ENCODE measurements at regions not wholly inside any gene's neighbourhood (a gene's known extent, or its start where the extent isn't known, plus 50 kb on each side); places are given as distances from the start of the nearest gene placed in this dataset.

GRCh38 chr14:49986343-49987014, 93.6 kb downstream of the ARF6 start:
- Histone ChIP-seq H3K4me1 (peaks cover 9% of the 10 kb centered on the region), H3K4me3 (no peak overlapping the region), H3K27me3 (no peaks in the 10 kb centered on the region), H3K27ac (peak overlapping the region; percentile 75), H3K36me3 (no peaks in the 10 kb centered on the region), H3K9me3 (no peaks in the 10 kb centered on the region)
- intact Hi-C loops (cut with DNase I), result loop anchor here (10.0 kb wide), 1 partner anchor 48 kb away; no protein-coding TSS in a partner anchor
- no peak for TF ChIP-seq CTCF (IDR thresholded peaks at IDR 0.05)
- DNase-seq (ENCODE audit: extremely low spot score in 2 of 2), result no peak

DNA sequence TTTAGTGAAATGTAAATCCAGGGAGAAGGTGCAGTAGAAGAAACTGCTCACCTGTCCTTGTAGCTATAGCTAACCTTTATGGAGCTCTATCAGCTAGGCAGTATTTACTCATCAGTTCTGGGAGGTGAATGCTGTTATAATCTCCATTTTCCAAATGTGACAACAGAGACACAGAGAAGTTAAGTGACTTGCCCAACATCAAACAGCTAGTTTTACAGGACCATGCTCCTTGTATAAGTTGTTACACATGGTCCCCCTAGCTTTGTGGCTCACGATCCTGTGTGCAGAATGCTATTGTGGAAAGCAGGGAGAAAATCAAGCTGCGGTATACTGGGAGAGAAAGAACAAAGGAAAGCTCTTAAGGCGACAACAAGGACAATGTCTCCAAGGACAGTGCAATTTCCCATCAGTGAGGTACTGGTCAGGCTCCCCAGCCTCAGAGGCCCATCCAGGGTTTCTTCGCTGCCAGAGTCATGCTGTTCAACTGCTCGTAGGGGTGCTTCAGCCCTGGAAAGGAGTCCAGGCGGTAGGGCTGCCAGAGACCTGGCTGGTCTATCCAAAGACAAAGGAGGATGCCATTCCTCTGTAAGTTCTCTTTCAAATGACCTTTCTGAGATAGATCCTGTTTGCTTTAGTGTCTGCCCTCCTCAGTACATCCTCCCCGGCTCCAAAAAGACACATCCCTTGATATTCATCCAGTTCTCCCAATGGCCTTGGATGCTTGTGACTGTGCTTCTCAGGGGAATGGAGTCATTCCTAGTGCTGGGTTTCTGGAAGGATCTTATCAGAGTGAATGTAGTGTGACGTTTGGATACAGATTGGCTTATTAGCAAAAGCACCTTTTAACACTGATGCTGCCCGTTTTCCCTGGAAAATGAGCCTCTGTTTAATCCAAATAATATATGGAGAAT, 95.5 kb downstream of the ARF6 start:
- Histone ChIP-seq H3K36me3 (no peaks in the 10 kb centered on the region), H3K9me3 (no peaks in the 10 kb centered on the region), H3K27ac (peak overlapping the region; percentile 75), H3K4me1 (peaks cover 9% of the 10 kb centered on the region), H3K27me3 (no peaks in the 10 kb centered on the region), H3K4me3 (no peak overlapping the region)
- no peak for DNase-seq (ENCODE audit: extremely low spot score in 2 of 2)
- TF ChIP-seq POLR2A (IDR thresholded peaks at IDR 0.05), result no peak
- no peak for TF ChIP-seq POLR2AphosphoS5 (IDR thresholded peaks at IDR 0.05; ENCODE audit: insufficient read depth in 1 of 2, low read depth in 1 of 2)
- TF ChIP-seq CTCF (IDR thresholded peaks at IDR 0.05), result no peak
- intact Hi-C loops (cut with DNase I), result loop anchor here (10.0 kb wide), 1 partner anchor 46 kb away; no protein-coding TSS in a partner anchor

DNA sequence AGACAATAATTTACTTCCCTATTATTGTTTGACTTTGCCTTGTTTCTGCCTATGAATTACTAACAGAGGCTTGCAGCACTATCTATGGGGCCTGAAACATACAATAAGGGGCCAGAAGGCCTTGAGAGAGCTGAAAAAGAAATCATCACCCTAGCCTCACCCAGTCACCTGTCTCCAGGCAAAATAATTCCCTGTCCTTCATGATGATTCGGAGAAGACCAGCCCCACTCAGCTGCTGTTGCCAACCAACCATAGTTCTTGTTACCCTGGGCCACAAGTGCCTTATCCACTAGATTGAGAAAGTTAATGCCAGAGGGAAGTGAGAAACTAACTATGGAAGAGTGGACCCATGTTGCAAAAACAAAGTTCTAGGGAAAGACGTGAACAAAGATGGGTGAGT, 97.1 kb downstream of the ARF6 start:
- peaks cover 9% of the 10 kb centered on the region for H3K4me1 ChIP-seq
- no peaks in the 10 kb centered on the region for H3K27me3 ChIP-seq
- intact Hi-C loops (cut with DNase I), result loop anchor here (10.0 kb wide), 1 partner anchor 45 kb away; no protein-coding TSS in a partner anchor
- TF ChIP-seq CTCF (IDR thresholded peaks at IDR 0.05) (no peak), POLR2AphosphoS5 (IDR thresholded peaks at IDR 0.05; ENCODE audit: insufficient read depth in 1 of 2, low read depth in 1 of 2) (no peak), POLR2A (IDR thresholded peaks at IDR 0.05) (no peak)
- no peak overlapping the region for H3K4me3 ChIP-seq
- no peaks in the 10 kb centered on the region for H3K9me3 ChIP-seq
- H3K27ac ChIP-seq, result no peak overlapping the region
- H3K36me3 ChIP-seq, result no peaks in the 10 kb centered on the region
- DNase-seq (ENCODE audit: extremely low spot score in 2 of 2), result no peak

DNA sequence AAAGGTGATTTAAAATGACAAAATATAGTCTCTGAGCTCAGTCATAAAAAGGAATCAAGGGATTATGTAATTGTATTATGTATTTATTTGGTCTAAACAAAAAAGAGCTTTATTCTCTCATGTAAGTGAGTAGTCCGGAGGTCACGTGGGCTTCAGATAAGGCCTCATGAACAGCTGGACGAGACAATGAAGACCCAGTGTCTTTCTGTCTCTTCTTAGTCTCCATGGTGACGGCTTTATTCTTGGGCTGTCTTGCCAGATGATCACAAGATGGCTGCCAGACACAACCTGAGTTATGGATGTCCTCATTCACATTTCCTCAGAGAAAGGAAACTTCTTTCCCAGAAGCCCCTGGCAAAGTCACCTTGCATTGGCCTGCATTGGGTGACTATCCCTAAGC, 98.6 kb downstream of the ARF6 start:
- no peak for TF ChIP-seq CTCF (IDR thresholded peaks at IDR 0.05)
- no peak for TF ChIP-seq POLR2A (IDR thresholded peaks at IDR 0.05)
- TF ChIP-seq POLR2AphosphoS5 (IDR thresholded peaks at IDR 0.05; ENCODE audit: insufficient read depth in 1 of 2, low read depth in 1 of 2), result no peak
- no peak overlapping the region for H3K4me3 ChIP-seq
- no peak for DNase-seq (ENCODE audit: extremely low spot score in 2 of 2)
- H3K27ac ChIP-seq, result no peak overlapping the region
- no peaks in the 10 kb centered on the region for H3K36me3 ChIP-seq
- no peaks in the 10 kb centered on the region for H3K9me3 ChIP-seq
- H3K27me3 ChIP-seq, result no peaks in the 10 kb centered on the region
- H3K4me1 ChIP-seq, result peaks cover 9% of the 10 kb centered on the region
- intact Hi-C loops (cut with DNase I), result no loop called here

DNA sequence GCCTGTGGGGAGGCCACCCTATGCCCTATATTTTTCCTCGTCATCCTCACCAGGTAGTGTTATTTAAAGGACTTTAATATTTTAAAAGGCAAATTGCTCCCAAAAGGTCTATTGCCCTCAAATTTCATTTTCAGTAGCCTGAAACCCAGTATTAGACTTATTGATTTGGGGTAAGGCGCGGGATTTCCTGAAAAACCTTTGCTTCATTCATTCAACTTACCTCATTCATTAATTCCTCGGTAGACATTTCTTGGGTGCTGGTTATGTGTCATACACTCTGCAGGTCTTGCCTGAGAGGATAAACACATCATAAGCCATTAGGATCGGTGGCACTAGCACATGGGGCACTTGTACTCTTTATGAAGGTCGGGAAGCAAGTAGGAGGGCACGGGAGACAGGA, 99.2 kb downstream of the ARF6 start:
- Histone ChIP-seq H3K4me3 (no peak overlapping the region), H3K27me3 (no peaks in the 10 kb centered on the region), H3K27ac (no peak overlapping the region), H3K9me3 (no peaks in the 10 kb centered on the region), H3K4me1 (peaks cover 3% of the 10 kb centered on the region), H3K36me3 (no peaks in the 10 kb centered on the region)
- no peak for DNase-seq (ENCODE audit: extremely low spot score in 2 of 2)
- intact Hi-C loops (cut with DNase I), result no loop called here
- TF ChIP-seq POLR2A (IDR thresholded peaks at IDR 0.05), result no peak
- no peak for TF ChIP-seq POLR2AphosphoS5 (IDR thresholded peaks at IDR 0.05; ENCODE audit: insufficient read depth in 1 of 2, low read depth in 1 of 2)
- TF ChIP-seq CTCF (IDR thresholded peaks at IDR 0.05), result no peak

Measured in vagina (tissue), 2 donors.